GM20431 (cell line): ENCODE measurements at regions not wholly inside any gene's neighbourhood (a gene's known extent, or its start where the extent isn't known, plus 50 kb on each side); places are given as distances from the start of the nearest gene placed in this dataset.
"Not testable (repeated sequence)": the region's sequence is repeated elsewhere in the genome, so short reads cannot be mapped to it uniquely, and the experiment has no call there.

Experiments
- in situ Hi-C: fragments of 300-500 bp; cut with MseI, MboI; formaldehyde crosslinking; loops from one replicate; pipeline ENCODE4 v1.15.0; 2020; ENCODE audit warnings: low sequenced_read_pairs; ENCODE audit not compliant: unreplicated experiment

GRCh38 chr6:85114581-85114935, 335.3 kb upstream of the NT5E start:
- in situ Hi-C loops = no loop called here

- in situ Hi-C loops = no loop called here
Observed at GRCh38 chr6:85113934-85114580, 335.8 kb upstream of the NT5E start.

- in situ Hi-C loops = no loop called here
Observed at GRCh38 chr6:85112540-85112939, 337.3 kb upstream of the NT5E start.

- in situ Hi-C loops = no loop called here
Observed at GRCh38 chr6:85111481-85112011, 338.3 kb upstream of the NT5E start.

GRCh38 chr6:85110943-85111342, 338.9 kb upstream of the NT5E start:
- in situ Hi-C loops = no loop called here

GRCh38 chr6:85107701-85108100, 342.2 kb upstream of the NT5E start:
- in situ Hi-C loops = no loop called here

- in situ Hi-C loops = no loop called here
Observed at GRCh38 chr6:85096976-85097375, 332.6 kb upstream of the TBX18 start.

GRCh38 chr6:85092226-85092625, 327.8 kb upstream of the TBX18 start:
- in situ Hi-C loops = no loop called here

GRCh38 chr6:85089255-85089654, 324.9 kb upstream of the TBX18 start:
- in situ Hi-C loops = no loop called here

- in situ Hi-C loops = no loop called here
Observed at GRCh38 chr6:85085875-85086274, 321.5 kb upstream of the TBX18 start.

- in situ Hi-C loops = no loop called here
Observed at GRCh38 chr6:85081102-85081501, 316.7 kb upstream of the TBX18 start.

GRCh38 chr6:85079761-85080160, 315.4 kb upstream of the TBX18 start:
- in situ Hi-C loops = no loop called here

- in situ Hi-C loops = no loop called here
Observed at GRCh38 chr6:85078058-85078457, 313.7 kb upstream of the TBX18 start.

- in situ Hi-C loops = no loop called here
Observed at GRCh38 chr6:85077098-85077497, 312.7 kb upstream of the TBX18 start.

- in situ Hi-C loops = not testable (repeated sequence)
Observed at GRCh38 chr6:85071845-85072244, 307.4 kb upstream of the TBX18 start.

GRCh38 chr6:85069577-85069976, 305.2 kb upstream of the TBX18 start:
- in situ Hi-C loops = no loop called here

- in situ Hi-C loops = no loop called here
Observed at GRCh38 chr6:85068221-85068620, 303.8 kb upstream of the TBX18 start.

- in situ Hi-C loops = no loop called here
Observed at GRCh38 chr6:85066266-85066665, 301.9 kb upstream of the TBX18 start.

- in situ Hi-C loops = no loop called here
Observed at GRCh38 chr6:85065831-85066230, 301.4 kb upstream of the TBX18 start.

- in situ Hi-C loops = no loop called here
Observed at GRCh38 chr6:85063611-85064010, 299.2 kb upstream of the TBX18 start.

GRCh38 chr6:85062884-85063283, 298.5 kb upstream of the TBX18 start:
- in situ Hi-C loops = no loop called here

GRCh38 chr6:85058806-85059205, 294.4 kb upstream of the TBX18 start:
- in situ Hi-C loops = no loop called here
